ENCODE measurements at regions not wholly inside any gene's neighbourhood (a gene's known extent, or its start where the extent isn't known, plus 50 kb on each side); places are given as distances from the start of the nearest gene placed in this dataset.

DNA sequence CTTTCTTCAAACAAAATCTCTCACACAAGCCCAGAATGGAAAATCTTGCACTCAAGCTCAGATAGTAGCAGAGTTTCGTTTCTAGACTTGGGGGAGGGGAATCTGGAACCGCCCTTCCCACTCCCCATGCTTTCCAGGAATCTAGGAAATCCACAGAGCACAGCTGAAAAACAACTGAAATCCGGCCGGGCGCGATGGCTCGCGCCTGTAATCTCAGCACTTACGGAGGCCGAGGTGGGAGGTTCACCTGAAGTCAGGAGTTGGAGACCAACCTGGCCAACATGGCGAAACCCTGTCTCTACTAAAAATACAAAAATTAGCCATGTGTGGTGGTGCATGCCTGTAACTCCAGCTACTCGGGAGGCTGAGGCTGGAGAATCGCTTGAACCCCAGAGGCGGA, 127.3 kb upstream of the SLC34A2 start:
- TF ChIP-seq, protein P1, sequence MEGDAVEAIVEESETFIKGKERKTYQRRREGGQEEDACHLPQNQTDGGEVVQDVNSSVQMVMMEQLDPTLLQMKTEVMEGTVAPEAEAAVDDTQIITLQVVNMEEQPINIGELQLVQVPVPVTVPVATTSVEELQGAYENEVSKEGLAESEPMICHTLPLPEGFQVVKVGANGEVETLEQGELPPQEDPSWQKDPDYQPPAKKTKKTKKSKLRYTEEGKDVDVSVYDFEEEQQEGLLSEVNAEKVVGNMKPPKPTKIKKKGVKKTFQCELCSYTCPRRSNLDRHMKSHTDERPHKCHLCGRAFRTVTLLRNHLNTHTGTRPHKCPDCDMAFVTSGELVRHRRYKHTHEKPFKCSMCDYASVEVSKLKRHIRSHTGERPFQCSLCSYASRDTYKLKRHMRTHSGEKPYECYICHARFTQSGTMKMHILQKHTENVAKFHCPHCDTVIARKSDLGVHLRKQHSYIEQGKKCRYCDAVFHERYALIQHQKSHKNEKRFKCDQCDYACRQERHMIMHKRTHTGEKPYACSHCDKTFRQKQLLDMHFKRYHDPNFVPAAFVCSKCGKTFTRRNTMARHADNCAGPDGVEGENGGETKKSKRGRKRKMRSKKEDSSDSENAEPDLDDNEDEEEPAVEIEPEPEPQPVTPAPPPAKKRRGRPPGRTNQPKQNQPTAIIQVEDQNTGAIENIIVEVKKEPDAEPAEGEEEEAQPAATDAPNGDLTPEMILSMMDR (optimal IDR thresholded peaks at IDR 0.05 in 1 of 3, IDR thresholded peaks at IDR 0.05 in 1 of 3, conservative IDR thresholded peaks at IDR 0.05 in 1 of 3; ENCODE audit: extremely low read depth in 1 of 3, insufficient read depth in 2 of 3, low read length in 3 of 3): no peak
- no peak for TF ChIP-seq EZH2 (IDR thresholded peaks at IDR 0.05; ENCODE audit: low read length)
